OCI-LY3 (cell line): ENCODE measurements at regions not wholly inside any gene's neighbourhood (a gene's known extent, or its start where the extent isn't known, plus 50 kb on each side); places are given as distances from the start of the nearest gene placed in this dataset.

Experiments used
- H2AFZ ChIP-seq: fragments of 200-600, 300-600 bp; shearing (Covaris generic); 2 replicates; pipeline ENCODE4 v1.6.0; 2014; ENCODE audit warnings: antibody characterized with exemption, low read depth, low read length
- H3K27ac ChIP-seq: fragments of 200-600, 300-600 bp; sonication (generic); 2 replicates; pipeline ENCODE4 v1.5.1; 2014; ENCODE audit warnings: mild to moderate bottlenecking, low read length, moderate library complexity, mixed read lengths
- H3K27me3 ChIP-seq: fragments of 200-600, 300-600 bp; sonication (generic); 2 replicates; pipeline ENCODE4 v1.6.1; 2014; ENCODE audit warnings: low read depth, low read length, mixed read lengths
- H3K36me3 ChIP-seq: fragments of 200-600, 300-600 bp; sonication (generic); replicated peaks from 2 replicates; pipeline ENCODE3; 2014; ENCODE audit warnings: low read depth, low read length, mixed read lengths
- H3K4me1 ChIP-seq: fragments of 300-600, 200-600 bp; sonication (generic); 2 replicates; pipeline ENCODE4 v1.6.1; 2014; ENCODE audit warnings: low read length, mixed read lengths
- H3K4me2 ChIP-seq: fragments of 200-600, 300-600 bp; sonication (generic); 2 replicates; pipeline ENCODE4 v1.6.1; 2014; ENCODE audit warnings: low read length, mixed read lengths
- H3K4me3 ChIP-seq: fragments of 300-600, 200-600 bp; sonication (generic); 2 replicates; pipeline ENCODE4 v1.5.1; 2014; ENCODE audit warnings: antibody characterized with exemption, mild to moderate bottlenecking, low read length, moderate library complexity
- H3K79me2 ChIP-seq: fragments of 300-600, 200-600 bp; shearing (Covaris generic); 2 replicates; pipeline ENCODE4 v1.6.1; 2014; ENCODE audit warnings: mild to moderate bottlenecking, low read length, mixed read lengths
- H3K9ac ChIP-seq: fragments of 300-600, 200-600 bp; shearing (Covaris generic); 2 replicates; pipeline ENCODE4 v1.6.0; 2014; ENCODE audit warnings: mild to moderate bottlenecking, low read length, moderate library complexity
- H3K9me3 ChIP-seq: fragments of 200-600, 300-600 bp; shearing (Covaris generic); 2 replicates; pipeline ENCODE4 v1.6.1; 2014; ENCODE audit warnings: low read length, mixed read lengths; ENCODE audit not compliant: insufficient read depth
- H4K20me1 ChIP-seq: fragments of 200-600, 300-600 bp; sonication (generic); 2 replicates; pipeline ENCODE4 v1.6.1; 2016; ENCODE audit warnings: low read length, mixed read lengths; ENCODE audit not compliant: insufficient read depth
- EZH2phosphoT487 ChIP-seq: fragments of 200-600 bp; shearing (Covaris generic); IDR thresholded peaks from 2 replicates; pipeline ENCODE4 v1.6.1; 2018; ENCODE audit warnings: antibody characterized with exemption, mixed run types, low read depth
- TF ChIP-seq, protein P1 (sequence below): fragments of 200-600, 300-600 bp; sonication (generic); IDR thresholded peaks from 2 replicates; pipeline ENCODE4 v1.5.1; 2014; ENCODE audit warnings: antibody characterized with exemption, low read length, low read depth

DNA sequence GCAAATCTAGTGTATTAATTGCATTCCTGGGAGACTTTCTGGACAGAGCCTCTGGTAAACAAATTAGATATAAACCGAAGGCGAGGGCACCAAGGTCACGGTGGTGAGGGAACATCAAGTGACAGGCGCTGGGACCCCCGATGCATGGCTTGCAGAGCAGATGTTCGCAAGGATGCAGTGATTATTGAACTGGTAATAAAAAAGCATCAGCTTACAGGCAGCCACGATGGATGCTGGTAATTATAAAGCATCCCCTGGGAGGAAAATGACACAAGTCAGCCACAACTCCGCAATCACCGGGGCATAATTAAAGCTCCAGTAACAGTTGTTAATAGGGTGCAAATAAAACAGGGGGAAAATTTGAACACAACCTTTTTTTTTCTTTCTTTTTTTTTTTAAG is 231.1 kb upstream of the DPH6 start:
- H3K4me3 ChIP-seq: no peak overlapping the region
- H4K20me1 ChIP-seq: no peaks in the 10 kb centered on the region
- no peaks in the 10 kb centered on the region for H3K9me3 ChIP-seq
- H3K36me3 ChIP-seq: no peaks in the 10 kb centered on the region
- no peak overlapping the region for H3K4me2 ChIP-seq
- TF ChIP-seq, protein P1, sequence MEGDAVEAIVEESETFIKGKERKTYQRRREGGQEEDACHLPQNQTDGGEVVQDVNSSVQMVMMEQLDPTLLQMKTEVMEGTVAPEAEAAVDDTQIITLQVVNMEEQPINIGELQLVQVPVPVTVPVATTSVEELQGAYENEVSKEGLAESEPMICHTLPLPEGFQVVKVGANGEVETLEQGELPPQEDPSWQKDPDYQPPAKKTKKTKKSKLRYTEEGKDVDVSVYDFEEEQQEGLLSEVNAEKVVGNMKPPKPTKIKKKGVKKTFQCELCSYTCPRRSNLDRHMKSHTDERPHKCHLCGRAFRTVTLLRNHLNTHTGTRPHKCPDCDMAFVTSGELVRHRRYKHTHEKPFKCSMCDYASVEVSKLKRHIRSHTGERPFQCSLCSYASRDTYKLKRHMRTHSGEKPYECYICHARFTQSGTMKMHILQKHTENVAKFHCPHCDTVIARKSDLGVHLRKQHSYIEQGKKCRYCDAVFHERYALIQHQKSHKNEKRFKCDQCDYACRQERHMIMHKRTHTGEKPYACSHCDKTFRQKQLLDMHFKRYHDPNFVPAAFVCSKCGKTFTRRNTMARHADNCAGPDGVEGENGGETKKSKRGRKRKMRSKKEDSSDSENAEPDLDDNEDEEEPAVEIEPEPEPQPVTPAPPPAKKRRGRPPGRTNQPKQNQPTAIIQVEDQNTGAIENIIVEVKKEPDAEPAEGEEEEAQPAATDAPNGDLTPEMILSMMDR: no peak
- TF ChIP-seq EZH2phosphoT487: no peak
- H3K27ac ChIP-seq: no peak overlapping the region
- no peak overlapping the region for H3K9ac ChIP-seq
- no peak overlapping the region for H2AFZ ChIP-seq
- H3K4me1 ChIP-seq: no peaks in the 10 kb centered on the region
- H3K79me2 ChIP-seq: no peaks in the 10 kb centered on the region
- no peaks in the 10 kb centered on the region for H3K27me3 ChIP-seq

DNA sequence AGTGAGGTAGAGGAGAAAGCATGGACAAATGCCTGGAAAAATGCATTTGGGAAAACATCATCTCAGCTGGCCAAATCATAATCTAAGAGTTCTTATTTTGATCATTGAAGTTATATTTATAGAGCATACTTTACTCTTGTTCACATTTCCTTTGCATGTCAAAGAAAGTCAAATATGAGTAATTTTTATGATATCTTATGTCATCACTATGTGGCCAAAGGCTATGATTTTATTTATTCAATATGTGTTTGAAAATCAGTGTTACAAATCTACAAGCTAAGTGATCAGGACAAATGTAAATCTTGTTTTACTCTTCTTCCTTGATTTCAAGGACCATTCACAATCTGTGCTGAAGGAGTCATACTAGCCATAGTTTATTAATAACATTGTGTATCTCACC is 237.2 kb upstream of the DPH6 start:
- H3K9me3 ChIP-seq: no peaks in the 10 kb centered on the region
- H3K4me3 ChIP-seq: no peak overlapping the region
- no peaks in the 10 kb centered on the region for H4K20me1 ChIP-seq
- H3K9ac ChIP-seq: no peak overlapping the region
- no peaks in the 10 kb centered on the region for H3K79me2 ChIP-seq
- no peak overlapping the region for H3K27ac ChIP-seq
- no peak overlapping the region for H2AFZ ChIP-seq
- H3K36me3 ChIP-seq: no peaks in the 10 kb centered on the region
- no peaks in the 10 kb centered on the region for H3K4me1 ChIP-seq
- no peak for TF ChIP-seq EZH2phosphoT487
- TF ChIP-seq, protein P1: no peak
- H3K4me2 ChIP-seq: no peak overlapping the region
- no peaks in the 10 kb centered on the region for H3K27me3 ChIP-seq

DNA sequence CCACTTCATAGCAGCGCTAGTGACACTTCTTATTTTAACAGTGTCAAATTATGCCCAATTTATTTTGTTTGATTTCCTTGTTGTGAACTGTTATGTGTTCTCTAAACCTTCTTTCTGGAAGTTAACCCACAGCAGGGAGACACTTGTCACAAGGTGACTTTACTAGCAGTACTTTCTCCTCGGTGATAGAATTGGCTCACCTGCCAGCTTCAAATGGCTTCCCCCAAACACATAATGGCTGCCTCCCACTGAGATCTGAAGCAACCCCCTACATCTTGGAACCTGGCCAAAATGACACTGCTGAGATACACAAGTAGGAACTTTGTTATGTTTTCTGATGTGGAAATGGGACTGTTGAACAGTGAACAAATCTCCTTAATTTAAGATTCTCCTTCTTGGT is 238.8 kb upstream of the DPH6 start:
- no peak overlapping the region for H3K4me3 ChIP-seq
- no peaks in the 10 kb centered on the region for H3K4me1 ChIP-seq
- no peaks in the 10 kb centered on the region for H3K79me2 ChIP-seq
- no peak overlapping the region for H3K4me2 ChIP-seq
- no peak overlapping the region for H3K27ac ChIP-seq
- no peaks in the 10 kb centered on the region for H3K27me3 ChIP-seq
- no peak overlapping the region for H3K9ac ChIP-seq
- H2AFZ ChIP-seq: no peak overlapping the region
- no peaks in the 10 kb centered on the region for H4K20me1 ChIP-seq
- TF ChIP-seq EZH2phosphoT487: no peak
- H3K9me3 ChIP-seq: no peaks in the 10 kb centered on the region
- H3K36me3 ChIP-seq: no peaks in the 10 kb centered on the region

DNA sequence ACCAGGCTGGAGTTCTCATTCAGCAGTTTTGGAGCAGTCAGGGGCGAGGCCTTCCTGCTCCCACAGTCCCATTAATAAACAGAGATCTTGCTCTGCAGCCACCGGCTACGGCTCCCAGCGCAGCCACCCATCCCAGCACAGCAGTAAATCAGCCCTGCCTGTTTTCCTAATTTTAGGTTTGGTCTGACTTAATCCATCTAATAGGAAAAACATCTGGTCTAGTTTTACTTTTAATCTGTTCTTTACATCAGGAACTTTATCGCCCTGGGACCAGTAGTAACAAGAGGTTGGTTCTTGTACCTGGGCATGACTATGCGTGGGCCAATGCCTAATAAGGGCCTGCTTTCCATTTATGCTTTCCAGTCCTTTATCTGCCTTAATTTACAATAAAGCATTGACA is 264.0 kb upstream of the DPH6 start:
- TF ChIP-seq, protein P1: no peak
- TF ChIP-seq EZH2phosphoT487: no peak

DNA sequence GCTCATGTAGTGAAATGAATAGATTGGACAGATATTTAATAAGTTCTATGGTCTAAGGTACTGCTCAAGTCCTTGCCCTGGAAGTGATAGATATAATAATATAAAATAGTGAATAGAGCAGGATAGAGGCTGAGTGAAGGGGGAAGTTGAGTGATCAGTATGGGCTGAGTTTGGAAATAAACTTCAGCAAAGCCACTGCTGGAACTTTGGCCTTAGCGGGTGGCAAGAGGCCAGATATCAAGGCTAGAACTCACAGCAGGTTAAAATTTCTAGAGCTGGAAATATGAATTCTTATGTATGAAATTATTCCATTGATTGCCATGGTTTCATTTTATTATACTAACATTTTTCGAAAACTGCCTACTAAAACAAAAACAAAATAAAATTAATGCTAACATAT is 267.6 kb upstream of the DPH6 start:
- no peaks in the 10 kb centered on the region for H3K36me3 ChIP-seq
- no peaks in the 10 kb centered on the region for H3K79me2 ChIP-seq
- H3K9me3 ChIP-seq: no peaks in the 10 kb centered on the region
- no peak overlapping the region for H3K9ac ChIP-seq
- H3K4me2 ChIP-seq: no peak overlapping the region
- H4K20me1 ChIP-seq: no peaks in the 10 kb centered on the region
- H3K4me1 ChIP-seq: no peaks in the 10 kb centered on the region
- H2AFZ ChIP-seq: no peak overlapping the region
- no peaks in the 10 kb centered on the region for H3K27me3 ChIP-seq
- TF ChIP-seq, protein P1: no peak
- TF ChIP-seq EZH2phosphoT487: no peak
- no peak overlapping the region for H3K4me3 ChIP-seq
- no peak overlapping the region for H3K27ac ChIP-seq

More for the DNA sequence above, 264.0 kb upstream of the DPH6 start:
- no peaks in the 10 kb centered on the region for H3K9me3 ChIP-seq
- no peak overlapping the region for H3K4me3 ChIP-seq
- no peaks in the 10 kb centered on the region for H3K4me1 ChIP-seq
- no peaks in the 10 kb centered on the region for H3K79me2 ChIP-seq
- no peak overlapping the region for H3K4me2 ChIP-seq
- H3K36me3 ChIP-seq: no peaks in the 10 kb centered on the region
- no peaks in the 10 kb centered on the region for H3K27me3 ChIP-seq
- no peak overlapping the region for H3K27ac ChIP-seq
- H3K9ac ChIP-seq: no peak overlapping the region
- H4K20me1 ChIP-seq: no peaks in the 10 kb centered on the region
- H2AFZ ChIP-seq: no peak overlapping the region
